DMS53 treated with DMSO at 0.1 percent for 48 hours (cell line): ENCODE measurements at regions not wholly inside any gene's neighbourhood (a gene's known extent, or its start where the extent isn't known, plus 50 kb on each side); places are given as distances from the start of the nearest gene placed in this dataset.

Experiments used
- DNase-seq: peaks from one replicate; lab custom pipeline; 2025; ENCODE audit not compliant: unreplicated experiment; lab: John Stamatoyannopoulos, UW

DNA sequence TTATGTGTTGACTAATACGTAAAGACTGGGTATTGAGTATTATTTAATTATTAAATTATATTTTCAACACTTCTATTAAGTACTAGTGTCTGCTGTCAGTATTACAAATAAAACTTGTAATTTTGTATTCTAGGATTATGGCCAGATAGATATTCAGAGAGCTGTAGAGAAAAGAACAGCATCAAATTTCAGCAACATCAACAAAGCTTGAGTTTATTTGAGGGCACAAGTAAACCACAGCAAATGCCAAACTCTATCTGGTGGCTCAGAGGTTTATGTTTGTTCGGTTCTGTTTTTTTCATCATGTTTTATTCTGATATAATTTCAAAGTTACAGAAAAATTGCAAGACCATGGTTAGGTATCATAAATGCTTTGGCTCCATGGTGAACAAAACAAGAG, 1530.5 kb downstream of the PCDH18 start:
- no peak for DNase-seq

DNA sequence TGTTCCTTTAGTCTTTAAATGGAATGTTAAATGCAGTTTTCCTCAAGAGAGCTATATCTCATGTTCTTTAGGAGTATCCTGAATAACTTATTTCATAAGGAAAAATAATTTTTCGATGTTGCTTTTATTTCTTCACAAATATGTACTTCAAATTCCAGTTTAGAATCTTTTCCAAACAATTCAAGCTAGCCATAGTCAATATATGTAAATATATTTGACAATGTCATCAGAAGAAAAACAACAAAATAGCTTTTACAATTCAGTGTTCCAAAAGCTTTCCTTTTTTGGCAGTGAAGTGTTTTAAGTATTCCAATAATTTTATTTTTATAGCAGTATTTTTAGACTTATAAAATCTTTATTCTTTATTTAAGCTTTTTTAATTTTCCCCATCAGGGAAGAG, 1532.0 kb downstream of the PCDH18 start:
- no peak for DNase-seq

- no peak for DNase-seq
Measured at GRCh38 chr4:135994360-135994759, 1537.9 kb downstream of the PCDH18 start.

- DNase-seq = no peak
Measured at GRCh38 chr4:135976860-135977259, 1555.4 kb downstream of the PCDH18 start.

DNA sequence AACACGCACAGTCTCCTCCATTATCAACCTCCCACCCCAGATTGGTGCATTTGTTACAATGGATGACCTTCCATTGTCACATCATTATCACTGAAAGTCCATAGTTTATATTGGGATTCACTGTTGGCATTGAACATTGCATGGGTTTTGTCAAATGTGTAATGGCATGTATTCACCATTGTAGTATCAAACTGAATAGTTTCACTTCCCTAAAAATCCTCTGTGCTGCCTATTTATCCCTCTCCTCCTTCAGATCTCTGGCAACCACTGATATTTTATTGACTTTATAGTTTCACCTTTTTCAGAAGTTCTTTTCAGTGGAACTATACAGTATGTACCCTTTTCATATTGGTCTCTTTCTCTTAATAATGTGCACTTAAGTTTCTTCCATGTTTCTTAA, 1565.4 kb downstream of the PCDH18 start:
- DNase-seq = no peak

DNA sequence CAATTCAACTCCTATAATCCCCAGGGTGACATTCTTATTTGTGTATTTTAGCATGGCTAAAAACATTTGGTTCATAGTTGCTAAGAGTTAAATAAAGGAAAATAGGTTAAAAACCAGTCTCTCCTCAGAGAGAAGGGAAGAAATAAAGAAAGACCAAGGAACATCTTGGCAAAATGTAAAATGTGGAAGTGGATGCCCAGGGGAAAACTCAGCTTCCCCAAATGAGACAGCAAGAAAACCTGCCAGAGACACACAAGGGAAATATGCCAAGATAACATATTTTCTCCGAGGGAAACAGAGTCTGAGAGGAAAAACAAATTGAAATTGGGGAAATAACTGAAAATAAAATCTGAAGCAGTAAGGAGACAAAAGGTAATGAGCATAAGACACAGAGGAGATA, 1569.3 kb downstream of the PCDH18 start:
- DNase-seq = no peak

- DNase-seq = no peak
Measured at GRCh38 chr4:135949931-135950330, 1582.4 kb downstream of the PCDH18 start.

DNA sequence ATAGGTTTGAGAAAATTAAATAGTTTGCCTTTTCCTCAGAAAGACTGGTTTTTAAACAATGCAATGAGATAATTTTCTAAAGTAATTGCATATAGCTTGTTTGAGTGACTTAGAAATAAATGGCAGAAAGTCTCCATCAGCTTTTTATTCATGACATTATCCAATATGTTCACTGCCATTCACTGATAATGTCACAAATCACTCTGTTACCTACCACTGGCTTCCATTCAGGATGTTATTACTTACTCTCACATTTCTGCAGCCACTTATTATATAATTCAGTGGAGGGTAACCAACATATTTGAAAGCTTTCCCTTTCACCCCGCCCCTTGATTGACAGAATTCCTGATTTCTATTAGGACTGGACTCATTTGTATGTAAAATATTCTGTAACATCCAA, 1583.5 kb downstream of the PCDH18 start:
- DNase-seq = no peak

DNA sequence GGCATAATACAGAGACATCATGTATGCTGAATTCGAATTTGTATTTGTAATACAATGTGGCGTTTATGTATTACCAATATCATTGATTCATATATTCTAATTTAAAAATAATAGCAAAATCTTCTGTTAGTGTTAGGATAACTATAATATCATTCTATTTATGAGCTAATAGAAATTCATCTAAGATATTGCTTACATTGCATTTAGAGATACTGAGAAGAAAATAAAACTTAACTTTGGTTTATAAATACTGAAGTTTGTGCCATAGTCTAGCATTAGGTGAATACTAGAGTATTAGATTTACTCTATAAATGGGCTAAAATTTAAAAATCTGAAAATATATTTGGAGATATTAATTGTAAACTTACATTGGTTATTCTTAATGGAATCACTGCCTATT, 1590.6 kb downstream of the PCDH18 start:
- DNase-seq = no peak

GRCh38 chr4:135934026-135934425, 1598.3 kb downstream of the PCDH18 start:
- DNase-seq = no peak

DNA sequence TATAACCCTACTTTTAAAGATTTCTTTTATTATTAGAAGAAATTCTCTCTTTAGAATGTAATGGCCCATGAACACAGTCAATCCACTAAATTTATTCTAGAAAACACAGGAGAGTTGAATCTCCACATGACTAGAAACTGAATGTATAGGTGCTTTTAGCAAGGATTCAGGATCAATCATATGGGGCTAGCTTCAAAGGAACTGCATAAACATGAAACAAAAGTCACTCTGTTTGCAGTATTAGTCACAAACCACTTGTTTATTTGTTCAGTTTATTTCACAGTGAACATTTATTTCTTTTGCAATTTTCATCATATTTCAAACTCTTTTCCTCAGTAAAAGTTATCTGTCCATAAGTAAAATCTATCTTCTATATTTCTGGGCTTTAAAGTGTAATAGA, 1604.6 kb downstream of the PCDH18 start:
- DNase-seq = peak; percentile 56

GRCh38 chr4:135921081-135921480, 1611.2 kb downstream of the PCDH18 start:
- no peak for DNase-seq

DNA sequence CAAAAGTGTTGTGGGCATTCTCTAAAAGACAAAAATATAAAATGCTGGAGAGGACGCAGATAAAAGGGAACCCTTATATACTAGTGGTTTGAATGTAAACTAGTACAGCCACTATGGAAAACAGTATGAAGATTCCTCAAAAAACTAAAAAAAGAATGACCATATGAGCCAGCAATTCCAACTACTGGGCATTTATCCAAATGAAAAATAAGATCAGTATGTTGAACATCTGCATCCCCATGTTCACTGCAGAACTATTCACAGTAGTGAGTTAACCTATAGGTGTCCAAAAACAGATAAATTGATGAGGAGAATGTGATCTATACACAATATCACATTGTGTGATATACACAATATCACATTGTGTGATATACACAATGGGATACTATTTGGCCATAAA, 1615.3 kb downstream of the PCDH18 start:
- DNase-seq = no peak

GRCh38 chr4:135900956-135901355, 1631.3 kb downstream of the PCDH18 start:
- DNase-seq = no peak

DNA sequence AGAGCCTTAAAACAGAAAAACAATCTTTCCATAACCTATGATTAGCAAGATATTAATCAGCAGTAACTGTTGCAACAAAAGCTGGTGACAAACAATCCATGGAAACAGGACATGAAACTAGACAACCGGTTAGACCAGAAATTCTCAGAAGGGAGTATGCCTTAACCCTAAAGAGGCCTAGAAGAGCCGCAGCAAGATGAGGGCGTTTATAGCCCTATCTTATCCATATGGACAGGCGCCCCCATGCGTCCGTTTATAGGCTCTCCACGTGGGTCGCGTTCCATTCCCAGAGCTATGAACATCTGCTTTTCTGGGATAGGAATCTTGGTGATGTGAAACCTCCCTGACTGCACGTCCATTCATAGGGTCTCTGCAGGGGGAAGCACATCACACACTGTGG, 1662.7 kb upstream of the PABPC4L start:
- peak; percentile 67 for DNase-seq

DNA sequence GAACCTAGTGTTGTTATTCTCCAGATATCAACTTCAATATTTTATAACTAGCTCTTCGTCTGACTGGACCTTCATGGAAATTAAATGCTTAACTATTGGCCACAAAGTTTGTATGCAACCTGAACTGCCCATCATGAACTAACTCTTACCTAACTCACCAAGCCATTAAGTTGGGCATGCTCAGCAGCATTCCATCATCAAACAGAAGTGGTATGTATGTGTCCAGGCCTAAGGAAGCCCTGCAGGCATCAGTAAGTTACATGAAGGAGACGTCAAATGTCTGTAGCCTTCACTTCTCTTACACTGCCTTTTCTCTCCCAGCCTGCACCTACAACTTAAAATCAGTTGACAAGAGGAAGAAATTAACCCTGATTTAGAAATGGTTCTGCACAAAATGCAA, 1639.2 kb upstream of the PABPC4L start:
- DNase-seq = no peak

GRCh38 chr4:135839712-135840111, 1638.1 kb upstream of the PABPC4L start:
- DNase-seq = no peak

- peak; percentile 90 for DNase-seq
Measured at GRCh38 chr4:135838889-135839288, 1637.3 kb upstream of the PABPC4L start.

GRCh38 chr4:135834471-135834870, 1632.9 kb upstream of the PABPC4L start:
- no peak for DNase-seq

DNA sequence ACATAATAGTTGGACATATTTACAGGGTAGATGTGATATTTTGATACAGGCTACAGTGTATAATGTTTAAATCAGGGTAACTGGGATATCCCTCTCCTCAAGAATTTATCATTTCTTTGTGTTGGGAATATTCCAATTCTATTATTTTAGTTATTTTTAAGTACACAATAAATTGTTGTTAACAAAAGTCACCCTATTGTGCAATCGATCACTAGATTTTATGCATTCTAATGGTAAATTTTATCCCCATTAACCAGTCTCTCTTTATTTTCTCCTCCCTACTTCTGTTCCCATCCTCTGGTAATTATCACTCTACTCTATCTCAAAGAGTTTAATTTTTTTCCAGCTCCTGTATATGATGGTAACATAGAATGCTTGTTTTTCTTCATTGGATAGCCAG, 1631.9 kb upstream of the PABPC4L start:
- no peak for DNase-seq

- no peak for DNase-seq
Measured at GRCh38 chr4:135824759-135825296, 1623.2 kb upstream of the PABPC4L start.

DNA sequence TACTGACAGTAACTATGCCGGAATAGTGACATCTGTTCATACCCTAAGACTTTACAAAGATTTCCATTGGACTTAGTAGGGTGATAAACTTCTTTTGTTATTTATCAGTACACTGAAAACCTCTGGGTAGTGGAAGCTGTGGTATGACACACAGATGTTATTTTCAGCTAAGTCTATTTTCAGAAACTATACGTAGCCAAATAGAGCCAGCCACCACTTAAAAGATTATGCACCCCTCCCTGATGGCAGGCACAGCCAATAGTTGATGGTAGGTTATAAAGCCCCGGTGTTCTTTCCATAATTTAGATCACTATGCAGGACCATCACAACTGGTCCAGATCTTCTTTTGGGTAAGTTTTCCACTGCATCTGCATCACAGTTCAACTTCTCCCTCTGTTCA, 1603.2 kb upstream of the PABPC4L start:
- no peak for DNase-seq

- DNase-seq = no peak
Measured at GRCh38 chr4:135777361-135777760, 1575.8 kb upstream of the PABPC4L start.

DNA sequence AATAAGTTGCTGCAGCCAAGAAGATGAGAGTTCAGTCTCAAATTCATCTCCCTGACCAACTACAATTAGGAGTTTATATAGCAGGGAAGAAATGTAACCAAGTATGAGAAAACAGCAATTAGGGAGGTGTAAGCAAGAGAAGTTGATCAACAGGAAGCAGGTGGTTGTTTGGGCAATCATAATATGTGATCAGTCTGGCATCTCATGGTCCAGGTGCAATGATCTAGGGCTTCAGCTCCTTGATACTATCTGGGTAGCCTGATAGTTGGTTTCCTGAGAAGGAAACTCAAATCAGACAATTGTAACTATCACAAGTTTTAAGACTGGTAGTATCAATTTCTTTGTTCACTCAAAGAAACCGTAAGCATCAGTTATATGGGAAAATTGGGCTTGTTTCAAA, 1574.3 kb upstream of the PABPC4L start:
- no peak for DNase-seq
